ENCODE measurements at regions not wholly inside any gene's neighbourhood (a gene's known extent, or its start where the extent isn't known, plus 50 kb on each side); places are given as distances from the start of the nearest gene placed in this dataset.

DNA sequence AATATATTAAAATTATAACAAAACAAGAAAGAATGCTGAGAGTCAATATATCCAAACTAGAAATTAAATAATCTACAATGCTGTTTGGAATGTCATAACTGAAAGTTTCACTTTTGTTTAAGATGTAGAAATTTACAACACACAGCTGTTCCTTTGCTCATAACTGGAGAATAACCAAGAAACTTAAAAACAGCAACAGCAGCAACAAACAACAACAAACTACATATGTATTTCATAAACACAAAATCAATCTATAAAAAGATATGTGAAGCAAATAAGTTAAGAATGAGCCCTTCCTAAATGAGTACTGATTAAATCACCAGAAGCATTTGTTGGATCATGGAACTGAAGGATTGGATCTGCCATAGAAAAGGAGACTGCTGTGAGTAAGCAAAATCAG, 456.5 kb upstream of the ZNF804A start:
- no peak for DNase-seq (ENCODE audit: extremely low read depth in 1 of 4, low spot score in 3 of 4)
- H3K9me1 ChIP-seq (ENCODE audit: control insufficient read depth, insufficient read depth, low read length): no peaks in the 10 kb centered on the region
- no peaks in the 10 kb centered on the region for H3K36me3 ChIP-seq (ENCODE audit: control insufficient read depth, insufficient read depth, low read length)
- CTCF ChIA-PET (ENCODE audit: low intra/inter-chr PET ratio): no interaction called here
- H3K9me3 ChIP-seq (replicated peaks; ENCODE audit: control insufficient read depth, insufficient read depth, low read depth, low read length): no peaks in the 10 kb centered on the region
- POLR2A ChIA-PET: no interaction called here
- no peaks in the 10 kb centered on the region for H3K79me2 ChIP-seq (ENCODE audit: control insufficient read depth, insufficient read depth, low read length)
- no peak overlapping the region for H3K9ac ChIP-seq (ENCODE audit: insufficient read depth in 1 of 2, low read depth in 2 of 2, low read length in 2 of 2)
- no peaks in the 10 kb centered on the region for H3K27me3 ChIP-seq (ENCODE audit: control insufficient read depth in 2 of 2, insufficient read depth in 2 of 2, low read length in 2 of 2)
- intact Hi-C loops (cut with micrococcal nuclease): no loop called here
- ATAC-seq: no peak
- in situ Hi-C loops (cut with MboI): no loop called here
- FAIRE-seq: no peak
- H2AFZ ChIP-seq (ENCODE audit: low read depth, low read length): no peak overlapping the region
- no peaks in the 10 kb centered on the region for H4K20me1 ChIP-seq (replicated peaks; ENCODE audit: control insufficient read depth, insufficient read depth, low read length)
- no peaks in the 10 kb centered on the region for H3K4me1 ChIP-seq (replicated peaks in 1 of 2; ENCODE audit: control insufficient read depth in 2 of 2, insufficient read depth in 2 of 2, low read length in 2 of 2)
- no peak overlapping the region for H3K4me3 ChIP-seq
- no peak overlapping the region for H3K27ac ChIP-seq (ENCODE audit: extremely low read depth, low read depth, low read length)
- no peak overlapping the region for H3K4me2 ChIP-seq (ENCODE audit: insufficient read depth, low read length)
- TF ChIP-seq, protein P1, sequence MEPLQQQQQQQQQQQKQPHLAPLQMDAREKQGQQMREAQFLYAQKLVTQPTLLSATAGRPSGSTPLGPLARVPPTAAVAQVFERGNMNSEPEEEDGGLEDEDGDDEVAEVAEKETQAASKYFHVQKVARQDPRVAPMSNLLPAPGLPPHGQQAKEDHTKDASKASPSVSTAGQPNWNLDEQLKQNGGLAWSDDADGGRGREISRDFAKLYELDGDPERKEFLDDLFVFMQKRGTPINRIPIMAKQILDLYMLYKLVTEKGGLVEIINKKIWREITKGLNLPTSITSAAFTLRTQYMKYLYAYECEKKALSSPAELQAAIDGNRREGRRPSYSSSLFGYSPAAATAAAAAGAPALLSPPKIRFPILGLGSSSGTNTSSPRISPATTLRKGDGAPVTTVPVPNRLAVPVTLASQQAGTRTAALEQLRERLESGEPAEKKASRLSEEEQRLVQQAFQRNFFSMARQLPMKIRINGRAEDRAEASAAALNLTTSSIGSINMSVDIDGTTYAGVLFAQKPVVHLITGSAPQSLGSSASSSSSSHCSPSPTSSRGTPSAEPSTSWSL (CRISPR knock-in tag; IDR thresholded peaks at IDR 0.05; ENCODE audit: borderline replicate concordance): no peak
- no peak for TF ChIP-seq ZNF76 (CRISPR knock-in tag; IDR thresholded peaks at IDR 0.05; ENCODE audit: borderline replicate concordance)
- TF ChIP-seq, protein P2, sequence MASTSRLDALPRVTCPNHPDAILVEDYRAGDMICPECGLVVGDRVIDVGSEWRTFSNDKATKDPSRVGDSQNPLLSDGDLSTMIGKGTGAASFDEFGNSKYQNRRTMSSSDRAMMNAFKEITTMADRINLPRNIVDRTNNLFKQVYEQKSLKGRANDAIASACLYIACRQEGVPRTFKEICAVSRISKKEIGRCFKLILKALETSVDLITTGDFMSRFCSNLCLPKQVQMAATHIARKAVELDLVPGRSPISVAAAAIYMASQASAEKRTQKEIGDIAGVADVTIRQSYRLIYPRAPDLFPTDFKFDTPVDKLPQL (IDR thresholded peaks at IDR 0.05; ENCODE audit: extremely low read depth, insufficient read length): no peak
- no peak for TF ChIP-seq ELF2 (CRISPR knock-in tag; IDR thresholded peaks at IDR 0.05)
- no peak for TF ChIP-seq BRF1 (IDR thresholded peaks at IDR 0.05; ENCODE audit: borderline replicate concordance, extremely low read depth, insufficient read length)
- TF ChIP-seq KLF10 (CRISPR knock-in tag; IDR thresholded peaks at IDR 0.05): no peak
- TF ChIP-seq, protein P3, sequence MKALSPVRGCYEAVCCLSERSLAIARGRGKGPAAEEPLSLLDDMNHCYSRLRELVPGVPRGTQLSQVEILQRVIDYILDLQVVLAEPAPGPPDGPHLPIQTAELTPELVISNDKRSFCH (CRISPR knock-in tag; IDR thresholded peaks at IDR 0.05): no peak
- TF ChIP-seq, protein P3 (tag; IDR thresholded peaks at IDR 0.05): no peak
- no peak for TF ChIP-seq SIRT6 (IDR thresholded peaks at IDR 0.05; ENCODE audit: low read depth, low read length)
- no peak for TF ChIP-seq CXXC5 (CRISPR knock-in tag; IDR thresholded peaks at IDR 0.05)
- BruUV-seq (replicated peaks): no TSS peak
